GM23338 (cell line): ENCODE measurements at regions not wholly inside any gene's neighbourhood (a gene's known extent, or its start where the extent isn't known, plus 50 kb on each side); places are given as distances from the start of the nearest gene placed in this dataset.

Experiments
- ATAC-seq: fragments of 200-7000 bp; cut with Tn5 transposase; 3 replicates; pipeline ENCODE4 v1.9.1; 2020
- DNase-seq: peaks from one replicate; pipeline ENCODE4 v3.0.0-alpha.2; 2015; ENCODE audit warnings: low spot score
- H2AFZ ChIP-seq: fragments of 200-600 bp; sonication (generic); 2 replicates; pipeline ENCODE4 v1.8.0; 2016; ENCODE audit warnings: antibody characterized with exemption, mild to moderate bottlenecking, moderate library complexity
- H3F3A ChIP-seq: fragments of 200-600 bp; sonication (generic); replicated peaks from 2 replicates; pipeline ENCODE4 v1.8.0; 2017; ENCODE audit warnings: antibody characterized with exemption, mixed run types, low read depth
- H3K27ac ChIP-seq: fragments of 200-600 bp; sonication (generic); 2 replicates; pipeline ENCODE4 v1.6.1; 2016; ENCODE audit warnings: low read depth
- H3K27me3 ChIP-seq: fragments of 200-600 bp; sonication (generic); 2 replicates; pipeline ENCODE4 v1.8.0; 2016; ENCODE audit warnings: mild to moderate bottlenecking, mixed run types, moderate library complexity; ENCODE audit not compliant: insufficient read depth
- H3K36me3 ChIP-seq: fragments of 200-600 bp; sonication (generic); 2 replicates; pipeline ENCODE4 v1.8.0; 2016; ENCODE audit warnings: mild to moderate bottlenecking; ENCODE audit not compliant: insufficient read depth
- H3K4me1 ChIP-seq: fragments of 200-600 bp; sonication (generic); 2 replicates; pipeline ENCODE4 v1.8.0; 2016; ENCODE audit warnings: mild to moderate bottlenecking, moderate library complexity; ENCODE audit not compliant: insufficient read depth
- H3K4me2 ChIP-seq: fragments of 200-600 bp; sonication (generic); 2 replicates; pipeline ENCODE4 v1.7.1; 2017; ENCODE audit warnings: mixed run types
- H3K4me3 ChIP-seq: fragments of 200-600 bp; sonication (generic); 2 replicates; pipeline ENCODE4 v1.6.1; 2016; ENCODE audit warnings: mixed run types
- H3K79me2 ChIP-seq: fragments of 200-600 bp; sonication (generic); replicated peaks from 2 replicates; pipeline ENCODE4 v1.8.0; 2017; ENCODE audit warnings: mild to moderate bottlenecking; ENCODE audit not compliant: insufficient read depth
- H3K9me2 ChIP-seq: fragments of 200-600 bp; sonication (generic); 2 replicates; pipeline ENCODE4 v1.8.0; 2017; ENCODE audit not compliant: insufficient read depth
- H4K20me1 ChIP-seq: fragments of 200-600 bp; sonication (generic); replicated peaks from 2 replicates; pipeline ENCODE4 v1.8.0; 2017; ENCODE audit warnings: mild to moderate bottlenecking; ENCODE audit not compliant: insufficient read depth
- H3K27ac Mint-ChIP-seq: 2 replicates; pipeline ENCODE4 v1.8.0; 2020; ENCODE audit warnings: inconsistent platforms, mild to moderate bottlenecking, moderate library complexity, mixed read lengths
- H3K27me3 Mint-ChIP-seq: 3 replicates; pipeline ENCODE4 v1.8.0; 2022; ENCODE audit warnings: low read depth, mild to moderate bottlenecking, moderate library complexity, mixed read lengths, inconsistent platforms; ENCODE audit not compliant: insufficient read depth, poor library complexity
- H3K36me3 Mint-ChIP-seq: 3 replicates; pipeline ENCODE4 v1.8.0; 2021; ENCODE audit warnings: low read depth, mild to moderate bottlenecking, inconsistent platforms, moderate library complexity, mixed read lengths
- H3K4me1 Mint-ChIP-seq: 3 replicates; pipeline ENCODE4 v1.8.0; 2020; ENCODE audit warnings: mild to moderate bottlenecking, inconsistent platforms, mixed read lengths
- H3K4me3 Mint-ChIP-seq: 3 replicates; pipeline ENCODE4 v1.8.0; 2021; ENCODE audit warnings: moderate library complexity, mild to moderate bottlenecking, inconsistent platforms, mixed read lengths
- H3K9me3 Mint-ChIP-seq: 3 replicates; pipeline ENCODE4 v1.8.0; 2020; ENCODE audit warnings: moderate library complexity, mild to moderate bottlenecking, inconsistent platforms, mixed read lengths
- CREB1 ChIP-seq: fragments of 250-450 bp; sonication (Bioruptor Pico); IDR thresholded peaks from 2 replicates; pipeline ENCODE4 v1.5.0; 2020; ENCODE audit warnings: low read depth, mild to moderate bottlenecking, moderate library complexity
- EZH2phosphoT487 ChIP-seq: fragments of 200-600 bp; sonication (generic); IDR thresholded peaks from one replicate; pipeline ENCODE4 v1.8.1; 2018; ENCODE audit warnings: antibody characterized with exemption; ENCODE audit not compliant: unreplicated experiment
- JUNB ChIP-seq: IDR thresholded peaks from one replicate; pipeline ENCODE4 v1.6.1; 2016; ENCODE audit warnings: antibody characterized with exemption; ENCODE audit not compliant: unreplicated experiment
- NANOG ChIP-seq: IDR thresholded peaks from 2 replicates; pipeline ENCODE4 v1.6.1; 2016; ENCODE audit warnings: antibody characterized with exemption, borderline replicate concordance
- POLR2AphosphoS5 ChIP-seq: IDR thresholded peaks from 2 replicates; pipeline ENCODE4 v1.6.1; 2016; ENCODE audit warnings: antibody characterized with exemption, low read depth
- REST ChIP-seq: IDR thresholded peaks from one replicate; pipeline ENCODE4 v1.6.1; 2018; ENCODE audit warnings: antibody characterized with exemption; ENCODE audit not compliant: unreplicated experiment
- STAT1 ChIP-seq: IDR thresholded peaks from one replicate; pipeline ENCODE4 v1.6.1; 2016; ENCODE audit warnings: antibody characterized with exemption; ENCODE audit not compliant: unreplicated experiment
- ZNF114 ChIP-seq: fragments of 250-450 bp; sonication (Bioruptor Pico); IDR thresholded peaks from 2 replicates; pipeline ENCODE4 v1.5.0; 2020; ENCODE audit warnings: mild to moderate bottlenecking, moderate library complexity
- ZNF331 ChIP-seq: fragments of 250-450 bp; sonication (Bioruptor Pico); IDR thresholded peaks from 2 replicates; pipeline ENCODE4 v1.5.0; 2020; ENCODE audit warnings: low read depth, mild to moderate bottlenecking, moderate library complexity
- TF ChIP-seq, protein P1 (sequence below), 2 experiments: fragments of 200-600 bp in 1 of 2; sonication (generic) in 1 of 2; conservative IDR thresholded peaks; 2 replicates each; pipeline versions ENCODE4 v1.5.1 to v1.6.1; 2016 to 2017; ENCODE audit warnings: antibody characterized with exemption in 2 of 2, low read depth in 2 of 2, mild to moderate bottlenecking in 2 of 2, moderate library complexity in 1 of 2
- TF ChIP-seq, protein P2 (sequence below): fragments of 250-450 bp; sonication (Bioruptor Pico); IDR thresholded peaks from 2 replicates; pipeline ENCODE4 v1.5.0; 2020; ENCODE audit warnings: mild to moderate bottlenecking, moderate library complexity
- TF ChIP-seq, protein P3 (sequence below): IDR thresholded peaks from 2 replicates; pipeline ENCODE4 v1.6.1; 2016; ENCODE audit warnings: antibody characterized with exemption

DNA sequence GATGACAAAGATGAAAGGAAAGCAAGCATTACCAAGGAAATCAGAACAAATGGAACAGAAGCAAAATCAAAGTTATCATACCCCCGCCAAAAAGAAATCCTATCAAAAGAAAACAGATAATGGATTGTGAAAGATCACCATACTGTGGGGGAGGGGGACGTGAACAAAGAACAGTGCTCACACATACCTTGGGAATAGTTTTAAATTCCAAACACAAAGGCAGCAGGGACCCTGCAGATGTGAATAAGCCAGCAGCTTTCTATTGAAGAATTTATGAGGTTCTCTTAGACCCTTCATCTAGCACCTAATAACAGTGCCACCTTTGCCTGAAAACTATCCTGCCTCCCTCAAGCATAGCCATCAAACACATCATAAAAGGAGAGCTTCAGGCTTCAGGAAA, 94.0 kb downstream of the AKR1D1 start:
- peaks cover 51% of the 10 kb centered on the region for H3K36me3 Mint-ChIP-seq
- Histone ChIP-seq H3K79me2 (no peaks in the 10 kb centered on the region), H2AFZ (no peak overlapping the region), H3F3A (peaks cover 17% of the 10 kb centered on the region), H3K4me1 (peaks cover 28% of the 10 kb centered on the region), H3K27ac (peak overlapping the region; percentile 99), H3K27me3 (no peaks in the 10 kb centered on the region), H3K36me3 (peaks cover 10% of the 10 kb centered on the region; the same call in 1 of the 2 replicates), H3K4me3 (peak overlapping the region; percentile 7), H4K20me1 (no peaks in the 10 kb centered on the region), H3K4me2 (peak overlapping the region; percentile 50), H3K9me2 (peaks cover 5% of the 10 kb centered on the region; the same call in 1 of the 2 replicates)
- ATAC-seq (peak; percentile 47), DNase-seq (peak; percentile 89)
- peaks cover 48% of the 10 kb centered on the region for H3K4me1 Mint-ChIP-seq
- peaks cover 45% of the 10 kb centered on the region for H3K9me3 Mint-ChIP-seq
- peaks cover 8% of the 10 kb centered on the region for H3K27me3 Mint-ChIP-seq
- TF ChIP-seq REST: no peak
- TF ChIP-seq STAT1: no peak
- TF ChIP-seq POLR2AphosphoS5: no peak
- TF ChIP-seq, protein P1, sequence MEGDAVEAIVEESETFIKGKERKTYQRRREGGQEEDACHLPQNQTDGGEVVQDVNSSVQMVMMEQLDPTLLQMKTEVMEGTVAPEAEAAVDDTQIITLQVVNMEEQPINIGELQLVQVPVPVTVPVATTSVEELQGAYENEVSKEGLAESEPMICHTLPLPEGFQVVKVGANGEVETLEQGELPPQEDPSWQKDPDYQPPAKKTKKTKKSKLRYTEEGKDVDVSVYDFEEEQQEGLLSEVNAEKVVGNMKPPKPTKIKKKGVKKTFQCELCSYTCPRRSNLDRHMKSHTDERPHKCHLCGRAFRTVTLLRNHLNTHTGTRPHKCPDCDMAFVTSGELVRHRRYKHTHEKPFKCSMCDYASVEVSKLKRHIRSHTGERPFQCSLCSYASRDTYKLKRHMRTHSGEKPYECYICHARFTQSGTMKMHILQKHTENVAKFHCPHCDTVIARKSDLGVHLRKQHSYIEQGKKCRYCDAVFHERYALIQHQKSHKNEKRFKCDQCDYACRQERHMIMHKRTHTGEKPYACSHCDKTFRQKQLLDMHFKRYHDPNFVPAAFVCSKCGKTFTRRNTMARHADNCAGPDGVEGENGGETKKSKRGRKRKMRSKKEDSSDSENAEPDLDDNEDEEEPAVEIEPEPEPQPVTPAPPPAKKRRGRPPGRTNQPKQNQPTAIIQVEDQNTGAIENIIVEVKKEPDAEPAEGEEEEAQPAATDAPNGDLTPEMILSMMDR (conservative IDR thresholded peaks at IDR 0.05; ENCODE audit: low read depth in 2 of 2): no peak
- no peak for TF ChIP-seq JUNB
- no peak for TF ChIP-seq EZH2phosphoT487
- TF ChIP-seq NANOG: peak; percentile 45; the same call in 1 of the 2 replicates
- TF ChIP-seq ZNF331 (CRISPR knock-in tag): no peak
- TF ChIP-seq, protein P2, sequence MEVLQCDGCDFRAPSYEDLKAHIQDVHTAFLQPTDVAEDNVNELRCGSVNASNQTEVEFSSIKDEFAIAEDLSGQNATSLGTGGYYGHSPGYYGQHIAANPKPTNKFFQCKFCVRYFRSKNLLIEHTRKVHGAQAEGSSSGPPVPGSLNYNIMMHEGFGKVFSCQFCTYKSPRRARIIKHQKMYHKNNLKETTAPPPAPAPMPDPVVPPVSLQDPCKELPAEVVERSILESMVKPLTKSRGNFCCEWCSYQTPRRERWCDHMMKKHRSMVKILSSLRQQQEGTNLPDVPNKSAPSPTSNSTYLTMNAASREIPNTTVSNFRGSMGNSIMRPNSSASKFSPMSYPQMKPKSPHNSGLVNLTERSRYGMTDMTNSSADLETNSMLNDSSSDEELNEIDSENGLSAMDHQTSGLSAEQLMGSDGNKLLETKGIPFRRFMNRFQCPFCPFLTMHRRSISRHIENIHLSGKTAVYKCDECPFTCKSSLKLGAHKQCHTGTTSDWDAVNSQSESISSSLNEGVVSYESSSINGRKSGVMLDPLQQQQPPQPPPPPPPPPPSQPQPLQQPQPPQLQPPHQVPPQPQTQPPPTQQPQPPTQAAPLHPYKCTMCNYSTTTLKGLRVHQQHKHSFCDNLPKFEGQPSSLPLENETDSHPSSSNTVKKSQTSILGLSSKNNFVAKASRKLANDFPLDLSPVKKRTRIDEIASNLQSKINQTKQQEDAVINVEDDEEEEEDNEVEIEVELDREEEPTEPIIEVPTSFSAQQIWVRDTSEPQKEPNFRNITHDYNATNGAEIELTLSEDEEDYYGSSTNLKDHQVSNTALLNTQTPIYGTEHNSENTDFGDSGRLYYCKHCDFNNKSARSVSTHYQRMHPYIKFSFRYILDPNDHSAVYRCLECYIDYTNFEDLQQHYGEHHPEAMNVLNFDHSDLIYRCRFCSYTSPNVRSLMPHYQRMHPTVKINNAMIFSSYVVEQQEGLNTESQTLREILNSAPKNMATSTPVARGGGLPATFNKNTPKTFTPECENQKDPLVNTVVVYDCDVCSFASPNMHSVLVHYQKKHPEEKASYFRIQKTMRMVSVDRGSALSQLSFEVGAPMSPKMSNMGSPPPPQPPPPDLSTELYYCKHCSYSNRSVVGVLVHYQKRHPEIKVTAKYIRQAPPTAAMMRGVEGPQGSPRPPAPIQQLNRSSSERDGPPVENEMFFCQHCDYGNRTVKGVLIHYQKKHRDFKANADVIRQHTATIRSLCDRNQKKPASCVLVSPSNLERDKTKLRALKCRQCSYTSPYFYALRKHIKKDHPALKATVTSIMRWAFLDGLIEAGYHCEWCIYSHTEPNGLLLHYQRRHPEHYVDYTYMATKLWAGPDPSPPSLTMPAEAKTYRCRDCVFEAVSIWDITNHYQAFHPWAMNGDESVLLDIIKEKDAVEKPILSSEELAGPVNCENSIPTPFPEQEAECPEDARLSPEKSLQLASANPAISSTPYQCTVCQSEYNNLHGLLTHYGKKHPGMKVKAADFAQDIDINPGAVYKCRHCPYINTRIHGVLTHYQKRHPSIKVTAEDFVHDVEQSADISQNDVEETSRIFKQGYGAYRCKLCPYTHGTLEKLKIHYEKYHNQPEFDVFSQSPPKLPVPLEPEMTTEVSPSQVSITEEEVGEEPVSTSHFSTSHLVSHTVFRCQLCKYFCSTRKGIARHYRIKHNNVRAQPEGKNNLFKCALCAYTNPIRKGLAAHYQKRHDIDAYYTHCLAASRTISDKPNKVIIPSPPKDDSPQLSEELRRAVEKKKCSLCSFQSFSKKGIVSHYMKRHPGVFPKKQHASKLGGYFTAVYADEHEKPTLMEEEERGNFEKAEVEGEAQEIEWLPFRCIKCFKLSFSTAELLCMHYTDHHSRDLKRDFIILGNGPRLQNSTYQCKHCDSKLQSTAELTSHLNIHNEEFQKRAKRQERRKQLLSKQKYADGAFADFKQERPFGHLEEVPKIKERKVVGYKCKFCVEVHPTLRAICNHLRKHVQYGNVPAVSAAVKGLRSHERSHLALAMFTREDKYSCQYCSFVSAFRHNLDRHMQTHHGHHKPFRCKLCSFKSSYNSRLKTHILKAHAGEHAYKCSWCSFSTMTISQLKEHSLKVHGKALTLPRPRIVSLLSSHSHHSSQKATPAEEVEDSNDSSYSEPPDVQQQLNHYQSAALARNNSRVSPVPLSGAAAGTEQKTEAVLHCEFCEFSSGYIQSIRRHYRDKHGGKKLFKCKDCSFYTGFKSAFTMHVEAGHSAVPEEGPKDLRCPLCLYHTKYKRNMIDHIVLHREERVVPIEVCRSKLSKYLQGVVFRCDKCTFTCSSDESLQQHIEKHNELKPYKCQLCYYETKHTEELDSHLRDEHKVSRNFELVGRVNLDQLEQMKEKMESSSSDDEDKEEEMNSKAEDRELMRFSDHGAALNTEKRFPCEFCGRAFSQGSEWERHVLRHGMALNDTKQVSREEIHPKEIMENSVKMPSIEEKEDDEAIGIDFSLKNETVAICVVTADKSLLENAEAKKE (CRISPR knock-in tag): 0 out of 2 replicates have a peak, but pooled peaks have one; percentile 3
- TF ChIP-seq, protein P3, sequence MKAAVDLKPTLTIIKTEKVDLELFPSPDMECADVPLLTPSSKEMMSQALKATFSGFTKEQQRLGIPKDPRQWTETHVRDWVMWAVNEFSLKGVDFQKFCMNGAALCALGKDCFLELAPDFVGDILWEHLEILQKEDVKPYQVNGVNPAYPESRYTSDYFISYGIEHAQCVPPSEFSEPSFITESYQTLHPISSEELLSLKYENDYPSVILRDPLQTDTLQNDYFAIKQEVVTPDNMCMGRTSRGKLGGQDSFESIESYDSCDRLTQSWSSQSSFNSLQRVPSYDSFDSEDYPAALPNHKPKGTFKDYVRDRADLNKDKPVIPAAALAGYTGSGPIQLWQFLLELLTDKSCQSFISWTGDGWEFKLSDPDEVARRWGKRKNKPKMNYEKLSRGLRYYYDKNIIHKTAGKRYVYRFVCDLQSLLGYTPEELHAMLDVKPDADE: no peak
- TF ChIP-seq CREB1: no peak
- TF ChIP-seq ZNF114 (CRISPR knock-in tag): no peak
- H3K27ac Mint-ChIP-seq: peak overlapping the region; percentile 98
- H3K4me3 Mint-ChIP-seq: peak overlapping the region; percentile 16
